ENCODE measurements at regions not wholly inside any gene's neighbourhood (a gene's known extent, or its start where the extent isn't known, plus 50 kb on each side); places are given as distances from the start of the nearest gene placed in this dataset.

- H3K27ac ChIP-seq (ENCODE audit: low read depth in 1 of 2, low read length in 2 of 2): no peak overlapping the region
- H3K4me3 ChIP-seq (ENCODE audit: low read length): no peak overlapping the region
- H3K36me3 ChIP-seq (ENCODE audit: insufficient read depth, low read length): no peaks in the 10 kb centered on the region
- Mint-ChIP-seq H3K4me1 (ENCODE audit: low read depth) (no peaks in the 10 kb centered on the region), H3K4me3 (no peak overlapping the region), H3K9me3 (peaks cover 2% of the 10 kb centered on the region), H3K27ac (no peak overlapping the region), H3K36me3 (ENCODE audit: low read depth) (no peaks in the 10 kb centered on the region), H3K27me3 (no peaks in the 10 kb centered on the region)
- intact Hi-C loops (cut with DNase I, micrococcal nuclease): no loop called here
- TF ChIP-seq, protein P1, sequence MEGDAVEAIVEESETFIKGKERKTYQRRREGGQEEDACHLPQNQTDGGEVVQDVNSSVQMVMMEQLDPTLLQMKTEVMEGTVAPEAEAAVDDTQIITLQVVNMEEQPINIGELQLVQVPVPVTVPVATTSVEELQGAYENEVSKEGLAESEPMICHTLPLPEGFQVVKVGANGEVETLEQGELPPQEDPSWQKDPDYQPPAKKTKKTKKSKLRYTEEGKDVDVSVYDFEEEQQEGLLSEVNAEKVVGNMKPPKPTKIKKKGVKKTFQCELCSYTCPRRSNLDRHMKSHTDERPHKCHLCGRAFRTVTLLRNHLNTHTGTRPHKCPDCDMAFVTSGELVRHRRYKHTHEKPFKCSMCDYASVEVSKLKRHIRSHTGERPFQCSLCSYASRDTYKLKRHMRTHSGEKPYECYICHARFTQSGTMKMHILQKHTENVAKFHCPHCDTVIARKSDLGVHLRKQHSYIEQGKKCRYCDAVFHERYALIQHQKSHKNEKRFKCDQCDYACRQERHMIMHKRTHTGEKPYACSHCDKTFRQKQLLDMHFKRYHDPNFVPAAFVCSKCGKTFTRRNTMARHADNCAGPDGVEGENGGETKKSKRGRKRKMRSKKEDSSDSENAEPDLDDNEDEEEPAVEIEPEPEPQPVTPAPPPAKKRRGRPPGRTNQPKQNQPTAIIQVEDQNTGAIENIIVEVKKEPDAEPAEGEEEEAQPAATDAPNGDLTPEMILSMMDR (IDR thresholded peaks at IDR 0.05): no peak
- H3K9me3 ChIP-seq (ENCODE audit: control insufficient read depth in 1 of 2, insufficient read depth in 1 of 2, low read length in 2 of 2): no peaks in the 10 kb centered on the region
- ATAC-seq (ENCODE audit: poor library complexity): no peak
- no peaks in the 10 kb centered on the region for H3K27me3 ChIP-seq (ENCODE audit: control insufficient read depth in 1 of 2, insufficient read depth in 2 of 2, low read length in 2 of 2)
- no peaks in the 10 kb centered on the region for H3K4me1 ChIP-seq (ENCODE audit: insufficient read depth, low read length)
- DNase-seq: no peak
- ChIA-PET CTCF (no interaction called here), POLR2A (no interaction called here)
These were observed 432.6 kb downstream of the LRIG3 start for GRCh38 chr12:58487678-58488161.

DNA sequence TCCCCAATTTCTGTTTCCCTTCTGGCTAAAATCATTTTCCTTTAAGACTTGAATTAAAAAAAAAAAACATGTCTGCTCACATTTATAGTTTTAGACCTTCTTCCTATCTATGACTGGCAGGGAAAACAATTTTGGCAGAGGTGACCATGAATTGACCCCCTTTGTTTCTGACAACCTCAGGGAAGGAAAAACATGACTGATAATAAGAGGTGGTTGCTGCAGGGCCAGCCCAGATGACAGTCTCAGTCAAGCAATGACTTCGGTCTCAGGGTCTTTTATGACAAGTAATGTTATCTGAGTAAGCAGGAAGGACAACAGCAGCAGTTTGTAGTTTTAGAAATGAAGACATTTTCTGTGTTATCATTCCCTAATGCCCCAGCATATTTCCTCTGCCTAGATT lies 430.9 kb downstream of the LRIG3 start:
- TF ChIP-seq, protein P1 (IDR thresholded peaks at IDR 0.05): no peak
- Histone ChIP-seq H3K9me3 (ENCODE audit: control insufficient read depth in 1 of 2, insufficient read depth in 1 of 2, low read length in 2 of 2) (no peaks in the 10 kb centered on the region), H3K4me3 (ENCODE audit: low read length) (no peak overlapping the region), H3K27ac (ENCODE audit: low read depth in 1 of 2, low read length in 2 of 2) (no peak overlapping the region), H3K27me3 (ENCODE audit: control insufficient read depth in 1 of 2, insufficient read depth in 2 of 2, low read length in 2 of 2) (no peaks in the 10 kb centered on the region), H3K36me3 (ENCODE audit: insufficient read depth, low read length) (no peaks in the 10 kb centered on the region), H3K4me1 (ENCODE audit: insufficient read depth, low read length) (no peaks in the 10 kb centered on the region)
- ChIA-PET POLR2A (no interaction called here), CTCF (no interaction called here)
- H3K4me1 Mint-ChIP-seq (ENCODE audit: low read depth): no peaks in the 10 kb centered on the region
- peaks cover 2% of the 10 kb centered on the region for H3K9me3 Mint-ChIP-seq
- no peaks in the 10 kb centered on the region for H3K36me3 Mint-ChIP-seq (ENCODE audit: low read depth)
- H3K4me3 Mint-ChIP-seq: no peak overlapping the region
- no peak for DNase-seq
- ATAC-seq (ENCODE audit: poor library complexity): no peak
- H3K27ac Mint-ChIP-seq: no peak overlapping the region
- intact Hi-C loops (cut with DNase I, micrococcal nuclease): no loop called here
- H3K27me3 Mint-ChIP-seq: no peaks in the 10 kb centered on the region

GRCh38 chr12:58491306-58491705 lies 429.0 kb downstream of the LRIG3 start:
- H3K27me3 ChIP-seq (ENCODE audit: control insufficient read depth in 1 of 2, insufficient read depth in 2 of 2, low read length in 2 of 2): no peaks in the 10 kb centered on the region
- no peaks in the 10 kb centered on the region for H3K4me1 ChIP-seq (ENCODE audit: insufficient read depth, low read length)
- intact Hi-C loops (cut with DNase I, micrococcal nuclease): no loop called here
- H3K36me3 Mint-ChIP-seq (ENCODE audit: low read depth): no peaks in the 10 kb centered on the region
- H3K27ac ChIP-seq (ENCODE audit: low read depth in 1 of 2, low read length in 2 of 2): no peak overlapping the region
- H3K9me3 ChIP-seq (ENCODE audit: control insufficient read depth in 1 of 2, insufficient read depth in 1 of 2, low read length in 2 of 2): no peaks in the 10 kb centered on the region
- no peak overlapping the region for H3K4me3 Mint-ChIP-seq
- POLR2A ChIA-PET: no interaction called here
- CTCF ChIA-PET: no interaction called here
- no peaks in the 10 kb centered on the region for H3K36me3 ChIP-seq (ENCODE audit: insufficient read depth, low read length)
- no peak overlapping the region for H3K4me3 ChIP-seq (ENCODE audit: low read length)
- no peaks in the 10 kb centered on the region for H3K27me3 Mint-ChIP-seq
- ATAC-seq (ENCODE audit: poor library complexity) (no peak), DNase-seq (no peak)
- no peaks in the 10 kb centered on the region for H3K4me1 Mint-ChIP-seq (ENCODE audit: low read depth)
- TF ChIP-seq, protein P1 (IDR thresholded peaks at IDR 0.05): no peak
- H3K9me3 Mint-ChIP-seq: peaks cover 4% of the 10 kb centered on the region
- H3K27ac Mint-ChIP-seq: no peak overlapping the region
